ENCODE measurements at regions not wholly inside any gene's neighbourhood (a gene's known extent, or its start where the extent isn't known, plus 50 kb on each side); places are given as distances from the start of the nearest gene placed in this dataset.

GRCh38 chr2:226048611-226049010 lies 649.1 kb downstream of the NYAP2 start:
- TF ChIP-seq CTCF (IDR thresholded peaks at IDR 0.05; ENCODE audit: borderline replicate concordance, extremely low read depth, insufficient read depth) = no peak
- no peak overlapping the region for H3K9ac ChIP-seq (ENCODE audit: low read length in 3 of 3)
- DNase-seq = peak in 3 of 5 donors; percentile 39 to 88 (median 85)
- H3K27me3 ChIP-seq (ENCODE audit: control insufficient read depth, insufficient read depth, low read length) = no peaks in the 10 kb centered on the region
- intact Hi-C loops (cut with DNase I) = no loop called here
- H3K9me3 ChIP-seq (ENCODE audit: control insufficient read depth in 2 of 3, insufficient read depth in 1 of 3, low read length in 3 of 3) = no peaks in the 10 kb centered on the region
- H3K4me3 ChIP-seq (ENCODE audit: low read length in 3 of 3) = no peak overlapping the region
- no peak overlapping the region for H3K27ac ChIP-seq (ENCODE audit: low read depth in 2 of 2, low read length in 2 of 2)
- no peaks in the 10 kb centered on the region for H3K4me1 ChIP-seq (ENCODE audit: control insufficient read depth in 2 of 3, insufficient read depth in 2 of 3, low read depth in 1 of 3, low read length in 3 of 3)
- no peaks in the 10 kb centered on the region for H3K36me3 ChIP-seq (ENCODE audit: control insufficient read depth in 2 of 3, insufficient read depth in 3 of 3, low read length in 3 of 3)
- FAIRE-seq = no peak

- DNase-seq (no peak), FAIRE-seq (no peak)
Observed at GRCh38 chr2:226045080-226045479, 645.6 kb downstream of the NYAP2 start.

GRCh38 chr2:226040344-226040900 lies 640.9 kb downstream of the NYAP2 start:
- no peak for FAIRE-seq
- no peak for TF ChIP-seq CTCF (IDR thresholded peaks at IDR 0.05; ENCODE audit: borderline replicate concordance, extremely low read depth, insufficient read depth)
- intact Hi-C loops (cut with DNase I) = no loop called here
- Histone ChIP-seq H3K9me3 (ENCODE audit: control insufficient read depth in 2 of 3, insufficient read depth in 1 of 3, low read length in 3 of 3) (no peaks in the 10 kb centered on the region), H3K36me3 (ENCODE audit: control insufficient read depth in 2 of 3, insufficient read depth in 3 of 3, low read length in 3 of 3) (no peaks in the 10 kb centered on the region), H3K27me3 (ENCODE audit: control insufficient read depth, insufficient read depth, low read length) (no peaks in the 10 kb centered on the region), H3K27ac (ENCODE audit: low read depth in 2 of 2, low read length in 2 of 2) (no peak overlapping the region), H3K4me3 (ENCODE audit: low read length in 3 of 3) (no peak overlapping the region), H3K9ac (ENCODE audit: low read length in 3 of 3) (no peak overlapping the region), H3K4me1 (ENCODE audit: control insufficient read depth in 2 of 3, insufficient read depth in 2 of 3, low read depth in 1 of 3, low read length in 3 of 3) (no peaks in the 10 kb centered on the region)
- DNase-seq = peak in 1 of 5 donors; percentile 7

More at GRCh38 chr2:226045080-226045479, 645.6 kb downstream of the NYAP2 start:
- TF ChIP-seq CTCF (IDR thresholded peaks at IDR 0.05; ENCODE audit: borderline replicate concordance, extremely low read depth, insufficient read depth) = no peak
- Histone ChIP-seq H3K36me3 (ENCODE audit: control insufficient read depth in 2 of 3, insufficient read depth in 3 of 3, low read length in 3 of 3) (no peaks in the 10 kb centered on the region), H3K9ac (ENCODE audit: low read length in 3 of 3) (no peak overlapping the region), H3K4me3 (ENCODE audit: low read length in 3 of 3) (no peak overlapping the region), H3K4me1 (ENCODE audit: control insufficient read depth in 2 of 3, insufficient read depth in 2 of 3, low read depth in 1 of 3, low read length in 3 of 3) (no peaks in the 10 kb centered on the region), H3K9me3 (ENCODE audit: control insufficient read depth in 2 of 3, insufficient read depth in 1 of 3, low read length in 3 of 3) (no peaks in the 10 kb centered on the region), H3K27me3 (ENCODE audit: control insufficient read depth, insufficient read depth, low read length) (no peaks in the 10 kb centered on the region), H3K27ac (ENCODE audit: low read depth in 2 of 2, low read length in 2 of 2) (no peak overlapping the region)
- intact Hi-C loops (cut with DNase I) = no loop called here

GRCh38 chr2:226037526-226037925 lies 638.0 kb downstream of the NYAP2 start:
- FAIRE-seq (no peak), DNase-seq (no peak)
- no peaks in the 10 kb centered on the region for H3K9me3 ChIP-seq (ENCODE audit: control insufficient read depth in 2 of 3, insufficient read depth in 1 of 3, low read length in 3 of 3)
- no peak overlapping the region for H3K4me3 ChIP-seq (ENCODE audit: low read length in 3 of 3)
- H3K36me3 ChIP-seq (ENCODE audit: control insufficient read depth in 2 of 3, insufficient read depth in 3 of 3, low read length in 3 of 3) = no peaks in the 10 kb centered on the region
- no peak overlapping the region for H3K27ac ChIP-seq (ENCODE audit: low read depth in 2 of 2, low read length in 2 of 2)
- no peaks in the 10 kb centered on the region for H3K27me3 ChIP-seq (ENCODE audit: control insufficient read depth, insufficient read depth, low read length)
- intact Hi-C loops (cut with DNase I) = no loop called here
- no peak for TF ChIP-seq CTCF (IDR thresholded peaks at IDR 0.05; ENCODE audit: borderline replicate concordance, extremely low read depth, insufficient read depth)
- no peaks in the 10 kb centered on the region for H3K4me1 ChIP-seq (ENCODE audit: control insufficient read depth in 2 of 3, insufficient read depth in 2 of 3, low read depth in 1 of 3, low read length in 3 of 3)
- no peak overlapping the region for H3K9ac ChIP-seq (ENCODE audit: low read length in 3 of 3)
